SK-N-SH treated with all-trans-retinoic acid at 6 μM for 48 hours (cell line): ENCODE measurements at regions not wholly inside any gene's neighbourhood (a gene's known extent, or its start where the extent isn't known, plus 50 kb on each side); places are given as distances from the start of the nearest gene placed in this dataset.

Experiments used
- ATAC-seq: fragments of 200-7000 bp; cut with Tn5 transposase; 3 replicates; pipeline ENCODE4 v1.9.1; 2020; ENCODE audit warnings: mild to moderate bottlenecking, moderate library complexity
- BACH2 ChIP-seq: fragments of 250-450 bp; sonication (Bioruptor Pico); IDR thresholded peaks from 2 replicates; pipeline ENCODE4 v1.9.0; 2021; ENCODE audit warnings: mild to moderate bottlenecking, borderline replicate concordance
- CREB5 ChIP-seq: fragments of 250-450 bp; sonication (Bioruptor Pico); IDR thresholded peaks from 2 replicates; pipeline ENCODE4 v1.5.1; 2020; ENCODE audit warnings: low read depth, mild to moderate bottlenecking, moderate library complexity
- CSDC2 ChIP-seq: fragments of 250-450 bp; sonication (Bioruptor Pico); IDR thresholded peaks from 2 replicates; pipeline ENCODE4 v1.5.0; 2020; ENCODE audit warnings: mild to moderate bottlenecking, moderate library complexity
- CSRNP3 ChIP-seq: fragments of 250-450 bp; sonication (Bioruptor Pico); IDR thresholded peaks from 2 replicates; pipeline ENCODE4 v1.5.1; 2021; ENCODE audit warnings: mild to moderate bottlenecking, moderate library complexity
- ESRRG ChIP-seq: fragments of 250-450 bp; sonication (Bioruptor Pico); IDR thresholded peaks from 2 replicates; pipeline ENCODE4 v1.6.1; 2021; ENCODE audit warnings: mild to moderate bottlenecking
- GLIS3 ChIP-seq: fragments of 250-450 bp; sonication (Bioruptor Pico); IDR thresholded peaks from 2 replicates; pipeline ENCODE4 v1.5.0; 2020; ENCODE audit warnings: mild to moderate bottlenecking, moderate library complexity
- ISL1 ChIP-seq: fragments of 250-450 bp; sonication (Bioruptor Pico); IDR thresholded peaks from 2 replicates; pipeline ENCODE4 v2.1.2; 2022; ENCODE audit warnings: mild to moderate bottlenecking, moderate library complexity
- PATZ1 ChIP-seq: fragments of 250-450 bp; sonication (Bioruptor Pico); IDR thresholded peaks from 2 replicates; pipeline ENCODE4 v1.8.0; 2020; ENCODE audit warnings: mild to moderate bottlenecking, moderate library complexity, borderline replicate concordance
- POU6F1 ChIP-seq: fragments of 250-450 bp; sonication (Bioruptor Pico); IDR thresholded peaks from 2 replicates; pipeline ENCODE4 v1.8.0; 2021; ENCODE audit warnings: low read depth, mild to moderate bottlenecking, moderate library complexity, borderline replicate concordance
- PPARA ChIP-seq: fragments of 250-450 bp; sonication (Bioruptor Pico); IDR thresholded peaks from 2 replicates; pipeline ENCODE4 v1.5.0; 2020; ENCODE audit warnings: mild to moderate bottlenecking, borderline replicate concordance
- RARB ChIP-seq: fragments of 250-450 bp; sonication (Bioruptor Pico); IDR thresholded peaks from 2 replicates; pipeline ENCODE4 v1.8.0; 2021; ENCODE audit warnings: mild to moderate bottlenecking, moderate library complexity
- SNAI2 ChIP-seq: fragments of 250-450 bp; sonication (Bioruptor Pico); IDR thresholded peaks from 2 replicates; pipeline ENCODE4 v1.5.0; 2020; ENCODE audit warnings: mild to moderate bottlenecking, moderate library complexity
- TCF4 ChIP-seq: fragments of 250-450 bp; sonication (Bioruptor Pico); IDR thresholded peaks from 2 replicates; pipeline ENCODE4 v1.8.0; 2021; ENCODE audit warnings: mild to moderate bottlenecking, moderate library complexity, borderline replicate concordance
- TOX ChIP-seq: fragments of 250-450 bp; sonication (Bioruptor Pico); IDR thresholded peaks from 2 replicates; pipeline ENCODE4 v1.8.0; 2021; ENCODE audit warnings: mild to moderate bottlenecking, moderate library complexity, borderline replicate concordance
- TSHZ2 ChIP-seq: fragments of 250-450 bp; sonication (Bioruptor Pico); IDR thresholded peaks from 2 replicates; pipeline ENCODE4 v1.5.0; 2020; ENCODE audit warnings: mild to moderate bottlenecking, moderate library complexity
- ZC3H10 ChIP-seq: fragments of 250-450 bp; sonication (Bioruptor Pico); IDR thresholded peaks from 2 replicates; pipeline ENCODE4 v1.5.1; 2021; ENCODE audit warnings: mild to moderate bottlenecking, moderate library complexity
- ZFP3 ChIP-seq: fragments of 250-450 bp; sonication (Bioruptor Pico); IDR thresholded peaks from 2 replicates; pipeline ENCODE4 v1.5.0; 2020; ENCODE audit warnings: mild to moderate bottlenecking, moderate library complexity
- ZFP30 ChIP-seq: fragments of 450-650 bp; formaldehyde crosslinking; IDR thresholded peaks from 2 replicates; pipeline ENCODE4 v1.5.0; 2022; ENCODE audit warnings: mild to moderate bottlenecking, moderate library complexity
- ZNF565 ChIP-seq: fragments of 450-650 bp; formaldehyde crosslinking; conservative IDR thresholded peaks from 2 replicates; pipeline ENCODE4 v1.5.0; 2020; ENCODE audit warnings: low read depth, mild to moderate bottlenecking, moderate library complexity
- ZNF70 ChIP-seq: fragments of 450-650 bp; formaldehyde crosslinking; IDR thresholded peaks from 2 replicates; pipeline ENCODE4 v1.5.0; 2020; ENCODE audit warnings: mild to moderate bottlenecking, moderate library complexity
- ZNF8 ChIP-seq: fragments of 450-650 bp; formaldehyde crosslinking; IDR thresholded peaks from 2 replicates; pipeline ENCODE4 v1.5.0; 2020; ENCODE audit warnings: mild to moderate bottlenecking, moderate library complexity

GRCh38 chr9:18233776-18234445, 240.0 kb upstream of the ADAMTSL1 start:
- TF ChIP-seq BACH2 (CRISPR knock-in tag) = no peak
- no peak for ATAC-seq

GRCh38 chr9:18235181-18235908, 238.6 kb upstream of the ADAMTSL1 start:
- no peak for TF ChIP-seq ESRRG (CRISPR knock-in tag)

GRCh38 chr9:18236336-18236735, 237.6 kb upstream of the ADAMTSL1 start:
- TF ChIP-seq ZNF8 (CRISPR knock-in tag) (no peak), ZFP30 (CRISPR knock-in tag) (no peak), CSRNP3 (CRISPR knock-in tag) (no peak), ZNF70 (CRISPR knock-in tag) (no peak), RARB (CRISPR knock-in tag) (no peak), ZFP3 (CRISPR knock-in tag) (no peak), ISL1 (CRISPR knock-in tag) (no peak), ZC3H10 (CRISPR knock-in tag) (no peak), ZNF565 (CRISPR knock-in tag) (no peak), CSDC2 (CRISPR knock-in tag) (no peak), PATZ1 (CRISPR knock-in tag) (no peak), POU6F1 (CRISPR knock-in tag) (no peak), GLIS3 (CRISPR knock-in tag) (no peak), SNAI2 (no peak), TCF4 (no peak), CREB5 (CRISPR knock-in tag) (no peak), TOX (no peak), PPARA (no peak), TSHZ2 (CRISPR knock-in tag) (no peak), BACH2 (CRISPR knock-in tag) (no peak)
- ATAC-seq = no peak

More at GRCh38 chr9:18235181-18235908, 238.6 kb upstream of the ADAMTSL1 start:
- ATAC-seq = no peak
